ENCODE measurements at regions not wholly inside any gene's neighbourhood (a gene's known extent, or its start where the extent isn't known, plus 50 kb on each side); places are given as distances from the start of the nearest gene placed in this dataset.
A peak's percentile ranks its signal among the peaks of the same experiment; 100 is the strongest.

- Histone ChIP-seq H3K56ac (ENCODE audit: extremely low read depth, insufficient read depth, low read length) (no peak overlapping the region), H2BK15ac (ENCODE audit: low read depth, low read length) (no peak overlapping the region), H4K8ac (ENCODE audit: low read depth in 2 of 2, low read length in 2 of 2) (no peak overlapping the region), H3K79me1 (ENCODE audit: low read depth in 1 of 2, low read length in 2 of 2) (no peaks in the 10 kb centered on the region), H3K36me3 (ENCODE audit: control insufficient read depth, insufficient read depth, low read length) (no peaks in the 10 kb centered on the region), H2AK9ac (replicated peaks; ENCODE audit: low read depth, low read length, poor library complexity) (no peak overlapping the region), H3K27me3 (ENCODE audit: control insufficient read depth, insufficient read depth, low read length) (no peaks in the 10 kb centered on the region; the same call in 1 of the 2 replicates), H3K4me3 (ENCODE audit: insufficient read depth, low read depth, low read length) (no peak overlapping the region), H3K14ac (replicated peaks; ENCODE audit: low read depth, low read length) (no peak overlapping the region), H3K4ac (ENCODE audit: low read depth, low read length) (no peak overlapping the region), H4K91ac (ENCODE audit: insufficient read depth, low read depth, low read length) (no peak overlapping the region), H4K5ac (ENCODE audit: low read depth, low read length) (no peak overlapping the region), H2AFZ (replicated peaks; ENCODE audit: low read length, poor library complexity) (no peak overlapping the region), H3K4me1 (ENCODE audit: control insufficient read depth, insufficient read depth, low read length) (no peaks in the 10 kb centered on the region), H3K9me1 (ENCODE audit: insufficient read depth, low read length) (no peaks in the 10 kb centered on the region), H3K18ac (ENCODE audit: low read depth, low read length) (no peak overlapping the region), H2BK120ac (ENCODE audit: low read depth, low read length) (no peak overlapping the region), H3K9me3 (ENCODE audit: control insufficient read depth, insufficient read depth, low read length) (no peaks in the 10 kb centered on the region), H3K4me2 (ENCODE audit: low read depth, low read length) (no peak overlapping the region), H3K27ac (ENCODE audit: insufficient read depth, low read length) (no peak overlapping the region), H3K23ac (ENCODE audit: low read depth, low read length) (no peak overlapping the region), H2BK5ac (ENCODE audit: low read depth, low read length, poor library complexity, severe bottlenecking) (no peak overlapping the region), H2BK20ac (ENCODE audit: low read depth, low read length) (no peak overlapping the region), H3K9ac (ENCODE audit: low read depth, low read length) (no peak overlapping the region), H4K20me1 (ENCODE audit: insufficient read depth, low read length) (no peaks in the 10 kb centered on the region), H2AK5ac (ENCODE audit: low read depth, low read length) (no peak overlapping the region)
- DNase-seq (peak; percentile 74), ATAC-seq (ENCODE audit: low read depth) (peak; percentile 89)
- 20% methylated on average over 1 of the region's 7 CpGs; no CpG with 5 or more reads in 1 of the 2 experiments for WGBS, 2 experiments (ENCODE audit: extremely low coverage in 2 of 2, insufficient read length in 1 of 2)
- ChIA-PET POLR2A (ENCODE audit: unreplicated experiment) (interaction anchor here (0.6 kb wide), 1 partner anchor 9 kb away, joined by 17 read pairs; no protein-coding TSS in a partner anchor), CTCF (no interaction called here)
- no TSS peak for BruUV-seq (replicated peaks)
- intact Hi-C loops (cut with micrococcal nuclease), result no loop called here
- peak; percentile 75; the same call in 1 of the 2 replicates for TF ChIP-seq MAZ (IDR thresholded peaks at IDR 0.05; ENCODE audit: borderline replicate concordance, low read depth, low read length)
- TF ChIP-seq RFX5 (IDR thresholded peaks at IDR 0.05; ENCODE audit: low read depth, low read length), result 0 out of 2 replicates have a peak, but pooled peaks have one; percentile 20
- TF ChIP-seq FOS (IDR thresholded peaks at IDR 0.05; ENCODE audit: low read depth, low read length), result no peak
- dilution Hi-C loops (cut with HindIII; ENCODE audit: low sequenced_read_pairs, unreplicated experiment), result no loop called here
- in situ Hi-C loops (cut with MboI; ENCODE audit: low sequenced_read_pairs), result no loop called here
Observed at GRCh38 chr3:120855665-120856437, 52.2 kb upstream of the STXBP5L start.

Data from IMR-90 (cell line).